Activated T-cell treated with anti-CD3 and anti-CD28 coated beads, Interleukin-2, amount 50 U/mL, for 1 hour (primary cell): ENCODE measurements at regions not wholly inside any gene's neighbourhood (a gene's known extent, or its start where the extent isn't known, plus 50 kb on each side); places are given as distances from the start of the nearest gene placed in this dataset.

Source experiments
- DNase-seq: peaks from one replicate; pipeline ENCODE4 v3.0.0-alpha.2; 2020

- DNase-seq = no peak
Observed at GRCh38 chr21:27649762-27650161, 682.9 kb upstream of the ADAMTS5 start.

GRCh38 chr21:27649323-27649722 is 682.4 kb upstream of the ADAMTS5 start:
- DNase-seq = no peak

GRCh38 chr21:27648560-27648959 is 681.7 kb upstream of the ADAMTS5 start:
- DNase-seq = no peak

- no peak for DNase-seq
Observed at GRCh38 chr21:27647921-27648320, 681.0 kb upstream of the ADAMTS5 start.

GRCh38 chr21:27647401-27647800 is 680.5 kb upstream of the ADAMTS5 start:
- DNase-seq = no peak

- no peak for DNase-seq
Observed at GRCh38 chr21:27646691-27647090, 679.8 kb upstream of the ADAMTS5 start.

- no peak for DNase-seq
Observed at GRCh38 chr21:27646056-27646455, 679.2 kb upstream of the ADAMTS5 start.

- no peak for DNase-seq
Observed at GRCh38 chr21:27645285-27645684, 678.4 kb upstream of the ADAMTS5 start.

GRCh38 chr21:27643326-27643725 is 676.4 kb upstream of the ADAMTS5 start:
- no peak for DNase-seq

GRCh38 chr21:27639286-27639685 is 672.4 kb upstream of the ADAMTS5 start:
- no peak for DNase-seq

GRCh38 chr21:27636656-27637055 is 669.8 kb upstream of the ADAMTS5 start:
- DNase-seq = no peak

GRCh38 chr21:27633631-27634030 is 666.7 kb upstream of the ADAMTS5 start:
- no peak for DNase-seq

- DNase-seq = no peak
Observed at GRCh38 chr21:27631471-27631870, 664.6 kb upstream of the ADAMTS5 start.

- DNase-seq = no peak
Observed at GRCh38 chr21:27622631-27623030, 655.7 kb upstream of the ADAMTS5 start.

- DNase-seq = no peak
Observed at GRCh38 chr21:27614231-27614630, 647.3 kb upstream of the ADAMTS5 start.

- no peak for DNase-seq
Observed at GRCh38 chr21:27606422-27606821, 639.5 kb upstream of the ADAMTS5 start.

GRCh38 chr21:27596196-27596595 is 629.3 kb upstream of the ADAMTS5 start:
- DNase-seq = no peak

GRCh38 chr21:27595716-27596115 is 628.8 kb upstream of the ADAMTS5 start:
- no peak for DNase-seq

- no peak for DNase-seq
Observed at GRCh38 chr21:27590271-27590670, 623.4 kb upstream of the ADAMTS5 start.

GRCh38 chr21:27589781-27590180 is 622.9 kb upstream of the ADAMTS5 start:
- DNase-seq = no peak

- DNase-seq = no peak
Observed at GRCh38 chr21:27586986-27587385, 620.1 kb upstream of the ADAMTS5 start.

- DNase-seq = no peak
Observed at GRCh38 chr21:27586326-27586725, 619.4 kb upstream of the ADAMTS5 start.

- no peak for DNase-seq
Observed at GRCh38 chr21:27584256-27584655, 617.4 kb upstream of the ADAMTS5 start.

- no peak for DNase-seq
Observed at GRCh38 chr21:27582948-27583430, 616.1 kb upstream of the ADAMTS5 start.

- DNase-seq = no peak
Observed at GRCh38 chr21:27582246-27582947, 615.5 kb upstream of the ADAMTS5 start.
